ENCODE measurements at regions not wholly inside any gene's neighbourhood (a gene's known extent, or its start where the extent isn't known, plus 50 kb on each side); places are given as distances from the start of the nearest gene placed in this dataset.
"Not testable (repeated sequence)": the region's sequence is repeated elsewhere in the genome, so short reads cannot be mapped to it uniquely, and the experiment has no call there.

DNA sequence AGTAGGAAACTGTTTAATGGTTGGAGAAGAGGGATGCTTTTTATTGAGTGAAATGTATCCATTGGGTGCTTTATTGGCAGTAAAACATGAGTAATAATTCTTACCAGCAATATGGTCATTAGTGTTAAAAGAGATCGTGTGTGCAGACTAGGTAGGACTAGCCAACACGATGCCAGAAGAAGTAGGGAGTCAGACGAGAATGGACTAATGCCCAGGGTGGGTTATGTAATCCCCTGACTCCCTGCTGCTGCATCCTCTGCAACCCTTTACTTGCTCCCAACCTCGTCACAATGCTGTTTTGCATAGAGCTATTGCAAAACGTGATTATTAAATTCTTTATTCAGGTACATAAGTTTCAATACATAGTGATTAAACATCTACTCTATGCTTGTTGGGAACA is 1213.7 kb downstream of the GATA3 start:
- no peak overlapping the region for H3K27ac ChIP-seq (ENCODE audit: low read length)
- intact Hi-C loops (cut with DNase I): no loop called here
- no peak for DNase-seq
- H3K27me3 ChIP-seq (ENCODE audit: control insufficient read depth, insufficient read depth): peaks cover 3% of the 10 kb centered on the region
- H3K9me3 ChIP-seq (ENCODE audit: control insufficient read depth, low read length): no peaks in the 10 kb centered on the region
- 56% methylated on average over 5 of the region's 5 CpGs for WGBS
- H3K4me3 ChIP-seq (ENCODE audit: low read length): no peak overlapping the region
- no peaks in the 10 kb centered on the region for H3K4me1 ChIP-seq (ENCODE audit: control insufficient read depth, insufficient read depth, low read length)
- ATAC-seq: no peak

DNA sequence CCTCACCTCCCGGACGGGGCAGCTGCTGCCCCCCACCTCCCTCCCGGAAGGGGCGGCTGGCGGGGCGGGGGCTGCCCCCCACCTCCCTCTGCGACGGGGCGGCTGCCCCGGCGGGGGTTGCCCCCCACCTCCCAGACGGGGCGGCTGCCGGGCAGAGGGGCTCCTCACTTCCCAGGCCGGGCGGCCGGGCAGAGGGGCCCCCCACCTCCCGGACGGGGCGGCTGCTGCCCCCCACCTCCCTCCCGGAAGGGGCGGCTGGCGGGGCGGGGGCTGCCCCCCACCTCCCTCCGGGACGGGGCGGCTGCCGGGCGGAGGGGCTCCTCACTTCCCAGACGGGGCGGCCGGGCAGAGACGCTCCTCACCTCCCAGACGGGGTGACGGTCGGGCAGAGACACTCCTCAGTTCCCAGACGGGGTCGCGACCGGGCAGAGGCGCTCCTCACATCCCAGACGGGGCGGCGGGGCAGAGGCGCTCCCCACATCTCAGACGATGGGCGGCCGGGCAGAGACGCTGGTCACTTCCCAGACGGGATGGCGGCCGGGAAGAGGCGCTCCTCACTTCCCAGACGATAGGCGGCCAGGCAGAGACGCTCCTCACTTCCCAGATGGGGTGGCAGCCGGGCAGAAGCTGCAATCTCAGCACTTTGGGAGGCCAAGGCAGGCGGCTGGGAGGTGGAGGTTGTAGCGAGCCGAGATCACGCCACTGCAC is 1218.8 kb downstream of the GATA3 start:
- H3K27me3 ChIP-seq (ENCODE audit: control insufficient read depth, insufficient read depth); intact Hi-C loops (cut with DNase I); H3K4me1 ChIP-seq (ENCODE audit: control insufficient read depth, insufficient read depth, low read length); H3K9me3 ChIP-seq (ENCODE audit: control insufficient read depth, low read length); ATAC-seq; H3K4me3 ChIP-seq (ENCODE audit: low read length); H3K27ac ChIP-seq (ENCODE audit: low read length): not testable (repeated sequence)
- 96% methylated on average over 57 of the region's 61 CpGs for WGBS
- DNase-seq: peak in 1 of 3 donors; percentile 51

DNA sequence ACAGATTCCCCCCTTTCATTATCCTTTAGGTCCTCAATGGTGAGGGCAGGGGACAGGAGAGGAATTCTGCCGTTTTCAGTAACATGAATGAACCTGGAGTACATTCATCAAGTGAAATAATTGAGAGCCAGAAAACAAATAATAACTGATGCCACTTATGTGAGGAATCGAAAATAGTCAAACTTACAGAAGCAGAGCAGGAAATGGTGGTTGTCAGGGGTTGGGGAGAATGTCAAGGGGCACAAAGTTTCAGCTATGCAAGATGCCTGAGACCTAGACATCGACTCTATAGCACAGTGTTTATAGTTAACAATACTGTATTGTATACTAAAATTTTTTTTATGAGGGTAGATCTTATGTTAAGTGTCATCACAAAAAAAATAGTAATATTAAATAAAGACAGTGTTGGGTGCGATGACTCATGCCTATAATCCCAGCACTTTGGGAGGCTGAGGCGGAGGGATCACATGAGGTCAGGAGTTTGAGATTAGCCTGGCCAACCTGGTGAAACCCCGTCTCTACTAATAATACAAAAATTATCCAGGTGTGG is 1219.8 kb downstream of the GATA3 start:
- DNase-seq (no peak), ATAC-seq (no peak)
- intact Hi-C loops (cut with DNase I): no loop called here
- Histone ChIP-seq H3K27me3 (ENCODE audit: control insufficient read depth, insufficient read depth) (no peaks in the 10 kb centered on the region), H3K9me3 (ENCODE audit: control insufficient read depth, low read length) (no peaks in the 10 kb centered on the region), H3K4me3 (ENCODE audit: low read length) (no peak overlapping the region), H3K4me1 (ENCODE audit: control insufficient read depth, insufficient read depth, low read length) (no peaks in the 10 kb centered on the region), H3K27ac (ENCODE audit: low read length) (no peak overlapping the region)
- WGBS: 69% methylated on average over 6 of the region's 6 CpGs

DNA sequence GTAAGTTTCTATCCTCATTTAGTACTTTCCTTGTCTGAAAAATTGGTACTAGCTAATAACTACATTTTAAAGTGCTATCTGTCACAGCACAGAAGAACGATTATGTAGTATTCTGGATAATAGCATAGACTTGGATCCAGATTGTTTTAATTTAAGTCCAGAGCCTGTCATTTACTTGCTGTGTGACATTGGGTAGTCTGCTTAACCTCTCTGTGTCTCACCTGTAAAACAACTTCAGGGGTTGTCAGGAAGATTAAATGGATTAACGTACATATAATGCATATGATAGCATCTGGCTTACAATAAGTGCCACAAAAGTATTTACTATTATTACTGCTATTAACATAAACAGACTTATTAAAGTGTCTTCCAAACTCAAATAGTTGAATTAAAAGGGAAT is 1221.4 kb downstream of the GATA3 start:
- 72% methylated on average over 2 of the region's 2 CpGs for WGBS
- Histone ChIP-seq H3K27ac (ENCODE audit: low read length) (no peak overlapping the region), H3K9me3 (ENCODE audit: control insufficient read depth, low read length) (no peaks in the 10 kb centered on the region), H3K4me1 (ENCODE audit: control insufficient read depth, insufficient read depth, low read length) (no peaks in the 10 kb centered on the region), H3K4me3 (ENCODE audit: low read length) (no peak overlapping the region), H3K27me3 (ENCODE audit: control insufficient read depth, insufficient read depth) (no peaks in the 10 kb centered on the region)
- no peak for ATAC-seq
- no peak for DNase-seq
- intact Hi-C loops (cut with DNase I): no loop called here

DNA sequence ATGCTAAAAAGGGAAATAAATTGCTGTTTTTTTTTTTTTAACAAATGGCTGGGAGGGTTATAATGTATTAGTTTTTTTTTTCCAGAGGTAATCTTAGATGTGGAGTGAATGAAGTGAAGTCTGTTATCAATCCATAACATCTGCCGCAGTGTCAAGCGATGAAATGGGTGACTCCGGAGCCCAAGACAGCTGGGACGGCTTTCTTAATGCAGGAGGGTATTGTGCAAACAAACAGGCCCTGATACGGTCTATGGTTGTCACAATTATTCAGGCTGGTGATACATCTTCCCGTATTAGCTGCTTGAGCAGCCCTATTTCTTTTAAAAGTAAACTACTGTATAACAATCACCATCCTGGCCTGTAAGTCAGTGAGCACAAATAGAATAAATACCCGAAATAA is 1231.2 kb downstream of the GATA3 start:
- Histone ChIP-seq H3K27ac (ENCODE audit: low read length) (no peak overlapping the region), H3K27me3 (ENCODE audit: control insufficient read depth, insufficient read depth) (peaks cover 3% of the 10 kb centered on the region), H3K4me3 (ENCODE audit: low read length) (no peak overlapping the region), H3K9me3 (ENCODE audit: control insufficient read depth, low read length) (no peaks in the 10 kb centered on the region), H3K4me1 (ENCODE audit: control insufficient read depth, insufficient read depth, low read length) (no peaks in the 10 kb centered on the region)
- ATAC-seq (no peak), DNase-seq (no peak)
- 73% methylated on average over 7 of the region's 7 CpGs for WGBS
- intact Hi-C loops (cut with DNase I): no loop called here

DNA sequence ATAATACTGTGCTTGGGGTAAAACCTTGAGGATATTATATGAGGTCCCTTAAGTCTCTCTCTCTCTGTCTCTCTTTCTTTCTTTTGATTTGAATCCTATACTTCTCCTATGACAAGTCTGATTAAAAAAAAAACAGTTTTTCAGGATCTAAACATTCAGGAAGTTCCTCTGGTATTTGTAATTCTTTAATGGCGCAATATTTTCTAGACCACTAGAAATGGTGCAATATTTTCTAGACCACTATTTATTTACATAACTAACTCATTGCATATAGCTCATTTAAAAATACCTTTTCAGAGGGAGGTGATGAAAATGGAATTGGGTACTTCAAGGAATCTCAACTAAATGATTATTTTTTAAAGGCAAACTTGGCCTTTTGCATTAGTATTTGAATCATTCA is 1235.3 kb downstream of the GATA3 start:
- no peak for ATAC-seq
- Histone ChIP-seq H3K9me3 (ENCODE audit: control insufficient read depth, low read length) (no peaks in the 10 kb centered on the region), H3K27ac (ENCODE audit: low read length) (no peak overlapping the region), H3K27me3 (ENCODE audit: control insufficient read depth, insufficient read depth) (no peaks in the 10 kb centered on the region), H3K4me3 (ENCODE audit: low read length) (no peak overlapping the region), H3K4me1 (ENCODE audit: control insufficient read depth, insufficient read depth, low read length) (no peaks in the 10 kb centered on the region)
- DNase-seq: no peak
- 82% methylated on average over 1 of the region's 1 CpG for WGBS
- intact Hi-C loops (cut with DNase I): no loop called here

DNA sequence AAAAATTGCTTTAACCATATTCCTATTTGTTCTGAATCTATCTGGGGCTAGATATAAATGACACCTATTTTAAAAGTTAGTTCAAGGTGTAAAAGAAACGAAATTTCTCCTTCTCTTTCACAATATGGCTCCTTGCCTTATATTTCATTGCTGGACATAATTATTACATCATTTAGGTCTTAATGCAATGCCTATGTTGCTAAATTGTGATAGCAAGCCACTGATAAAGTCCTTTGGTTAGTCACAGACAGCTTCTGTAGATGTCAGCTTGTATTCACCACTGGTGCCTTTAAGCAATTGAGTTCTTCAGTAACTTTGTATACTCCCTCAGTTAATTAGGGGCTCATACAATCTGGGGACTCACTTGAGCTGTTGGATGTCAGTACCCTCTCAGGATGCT is 1236.6 kb downstream of the GATA3 start:
- no peaks in the 10 kb centered on the region for H3K9me3 ChIP-seq (ENCODE audit: control insufficient read depth, low read length)
- no peak for DNase-seq
- intact Hi-C loops (cut with DNase I): no loop called here
- ATAC-seq: no peak
- H3K27me3 ChIP-seq (ENCODE audit: control insufficient read depth, insufficient read depth): no peaks in the 10 kb centered on the region
- WGBS: 43% methylated on average over 1 of the region's 1 CpG
- no peak overlapping the region for H3K27ac ChIP-seq (ENCODE audit: low read length)
- H3K4me1 ChIP-seq (ENCODE audit: control insufficient read depth, insufficient read depth, low read length): no peaks in the 10 kb centered on the region
- H3K4me3 ChIP-seq (ENCODE audit: low read length): no peak overlapping the region

DNA sequence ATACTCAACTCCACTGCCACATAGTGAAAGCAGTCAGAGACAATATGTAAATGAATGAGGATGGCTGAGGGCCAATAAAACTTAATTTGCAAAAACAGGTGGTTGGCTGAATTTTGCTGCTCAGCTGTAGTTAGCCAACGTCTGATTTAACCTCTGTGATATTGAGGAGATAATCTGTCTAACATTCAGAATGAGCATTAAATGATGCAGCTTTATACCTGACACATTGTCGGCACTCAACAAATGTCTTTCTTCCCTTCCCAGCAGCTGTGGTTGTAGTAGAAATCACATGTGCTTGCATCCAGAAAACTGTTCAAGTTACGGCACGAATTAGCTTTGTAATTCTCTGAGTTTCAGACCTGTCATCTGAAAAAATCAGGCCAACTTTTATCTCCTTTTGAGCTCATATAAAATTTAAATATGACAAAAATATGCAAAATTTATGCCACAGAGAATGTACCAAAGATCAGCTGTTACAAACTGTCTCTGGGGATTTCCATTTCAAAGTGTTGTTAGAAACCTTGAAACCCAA is 1239.7 kb downstream of the GATA3 start:
- WGBS: 53% methylated on average over 4 of the region's 4 CpGs
- intact Hi-C loops (cut with DNase I): no loop called here
- H3K4me3 ChIP-seq (ENCODE audit: low read length): no peak overlapping the region
- ATAC-seq (no peak), DNase-seq (no peak)
- H3K4me1 ChIP-seq (ENCODE audit: control insufficient read depth, insufficient read depth, low read length): no peaks in the 10 kb centered on the region
- H3K9me3 ChIP-seq (ENCODE audit: control insufficient read depth, low read length): no peaks in the 10 kb centered on the region
- no peaks in the 10 kb centered on the region for H3K27me3 ChIP-seq (ENCODE audit: control insufficient read depth, insufficient read depth)
- no peak overlapping the region for H3K27ac ChIP-seq (ENCODE audit: low read length)

DNA sequence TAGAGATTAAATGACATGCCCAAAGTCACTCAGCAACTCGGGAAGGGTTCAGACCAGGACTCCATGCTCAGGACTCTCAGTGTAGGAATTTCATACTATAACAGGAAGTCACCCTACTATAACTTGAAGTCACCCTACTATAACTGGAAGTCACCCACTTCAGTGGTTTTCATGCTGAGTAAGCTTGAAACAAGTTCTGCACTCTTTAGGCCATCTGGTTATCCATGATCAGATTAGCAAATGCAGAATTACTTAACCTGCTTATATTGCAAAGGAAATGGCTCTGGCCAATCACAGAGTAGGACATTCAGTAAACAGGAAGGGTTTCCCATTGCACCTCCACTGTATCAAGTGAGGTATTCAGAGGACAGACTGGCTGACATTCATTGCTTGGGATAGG is 1240.4 kb downstream of the GATA3 start:
- intact Hi-C loops (cut with DNase I): no loop called here
- H3K27ac ChIP-seq (ENCODE audit: low read length): no peak overlapping the region
- no peaks in the 10 kb centered on the region for H3K9me3 ChIP-seq (ENCODE audit: control insufficient read depth, low read length)
- WGBS: 73% methylated on average over 1 of the region's 1 CpG
- ATAC-seq: no peak
- H3K27me3 ChIP-seq (ENCODE audit: control insufficient read depth, insufficient read depth): no peaks in the 10 kb centered on the region
- DNase-seq: no peak
- no peaks in the 10 kb centered on the region for H3K4me1 ChIP-seq (ENCODE audit: control insufficient read depth, insufficient read depth, low read length)
- H3K4me3 ChIP-seq (ENCODE audit: low read length): no peak overlapping the region

DNA sequence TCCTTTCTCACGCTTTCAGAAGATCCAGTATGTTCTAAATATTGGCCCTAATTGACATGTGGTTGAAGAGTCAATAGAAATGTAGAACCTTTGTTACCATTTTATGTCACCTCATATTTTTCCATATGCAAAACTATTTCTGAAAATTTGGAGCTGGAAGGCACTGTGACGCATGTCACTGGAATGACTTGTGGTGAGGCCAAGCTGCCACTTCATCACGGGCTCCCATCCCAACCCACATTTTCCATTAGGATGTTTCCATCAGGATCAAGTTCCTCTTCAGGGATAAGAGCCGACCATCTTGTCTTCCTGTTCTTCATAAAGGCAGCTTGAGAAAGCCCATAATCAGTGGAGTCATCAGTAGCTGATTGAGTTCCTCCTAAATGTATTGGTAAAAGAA is 1241.7 kb downstream of the GATA3 start:
- DNase-seq (no peak), ATAC-seq (no peak)
- H3K9me3 ChIP-seq (ENCODE audit: control insufficient read depth, low read length): no peaks in the 10 kb centered on the region
- H3K4me1 ChIP-seq (ENCODE audit: control insufficient read depth, insufficient read depth, low read length): no peaks in the 10 kb centered on the region
- intact Hi-C loops (cut with DNase I): no loop called here
- H3K27ac ChIP-seq (ENCODE audit: low read length): no peak overlapping the region
- H3K27me3 ChIP-seq (ENCODE audit: control insufficient read depth, insufficient read depth): no peaks in the 10 kb centered on the region
- H3K4me3 ChIP-seq (ENCODE audit: low read length): no peak overlapping the region
- 79% methylated on average over 4 of the region's 4 CpGs for WGBS

DNA sequence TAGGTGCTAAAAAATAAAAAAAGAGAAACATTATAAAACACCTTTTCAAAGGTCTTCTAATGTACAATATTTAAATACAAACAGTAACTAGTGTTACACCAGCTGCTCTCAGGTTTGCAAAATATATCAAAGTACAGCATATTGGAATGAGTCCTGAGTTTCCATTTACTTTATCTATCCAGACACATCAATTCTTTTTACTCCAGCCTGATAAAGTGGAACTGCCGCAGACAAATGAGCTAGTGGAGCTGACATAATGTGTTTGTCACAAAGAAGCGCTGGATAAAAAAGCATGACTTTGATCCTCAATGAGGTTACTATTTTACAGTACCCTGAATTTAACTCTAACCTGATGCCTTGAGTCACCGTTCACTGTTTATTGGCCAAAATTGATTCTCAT is 1243.1 kb downstream of the GATA3 start:
- Histone ChIP-seq H3K27me3 (ENCODE audit: control insufficient read depth, insufficient read depth) (no peaks in the 10 kb centered on the region), H3K9me3 (ENCODE audit: control insufficient read depth, low read length) (no peaks in the 10 kb centered on the region), H3K27ac (ENCODE audit: low read length) (no peak overlapping the region), H3K4me3 (ENCODE audit: low read length) (no peak overlapping the region), H3K4me1 (ENCODE audit: control insufficient read depth, insufficient read depth, low read length) (no peaks in the 10 kb centered on the region)
- intact Hi-C loops (cut with DNase I): no loop called here
- WGBS: 57% methylated on average over 3 of the region's 3 CpGs
- no peak for DNase-seq
- no peak for ATAC-seq

Measured in right cardiac atrium (tissue), 5 donors.